Osteocyte (in vitro differentiated cells): ENCODE measurements at regions not wholly inside any gene's neighbourhood (a gene's known extent, or its start where the extent isn't known, plus 50 kb on each side); places are given as distances from the start of the nearest gene placed in this dataset.

Experiments used
- DNase-seq: peaks from one replicate; pipeline ENCODE4 v3.0.0; 2021; ENCODE audit warnings: mixed read lengths; ENCODE audit not compliant: unreplicated experiment; ENCODE audit errors: extremely low spot score
- H3K27ac Mint-ChIP-seq: one replicate; pipeline ENCODE4 v1.8.0; 2021; ENCODE audit warnings: mild to moderate bottlenecking, mixed read lengths; ENCODE audit not compliant: unreplicated experiment
- H3K27me3 Mint-ChIP-seq: one replicate; pipeline ENCODE4 v1.8.0; 2021; ENCODE audit warnings: mixed read lengths; ENCODE audit not compliant: unreplicated experiment
- H3K36me3 Mint-ChIP-seq: one replicate; pipeline ENCODE4 v1.8.0; 2021; ENCODE audit warnings: mixed read lengths; ENCODE audit not compliant: unreplicated experiment
- H3K4me1 Mint-ChIP-seq: one replicate; pipeline ENCODE4 v1.8.0; 2021; ENCODE audit warnings: mixed read lengths; ENCODE audit not compliant: unreplicated experiment
- H3K4me3 Mint-ChIP-seq: one replicate; pipeline ENCODE4 v1.8.0; 2021; ENCODE audit warnings: mild to moderate bottlenecking, moderate library complexity, mixed read lengths; ENCODE audit not compliant: unreplicated experiment
- H3K9me3 Mint-ChIP-seq: one replicate; pipeline ENCODE4 v1.8.0; 2021; ENCODE audit warnings: mixed read lengths; ENCODE audit not compliant: unreplicated experiment
- TF ChIP-seq, protein P1 (sequence below): fragments of 200-600 bp; sonication (generic); IDR thresholded peaks from 2 replicates; pipeline ENCODE4 v1.5.0; 2021; ENCODE audit warnings: antibody characterized with exemption, mild to moderate bottlenecking, moderate library complexity

DNA sequence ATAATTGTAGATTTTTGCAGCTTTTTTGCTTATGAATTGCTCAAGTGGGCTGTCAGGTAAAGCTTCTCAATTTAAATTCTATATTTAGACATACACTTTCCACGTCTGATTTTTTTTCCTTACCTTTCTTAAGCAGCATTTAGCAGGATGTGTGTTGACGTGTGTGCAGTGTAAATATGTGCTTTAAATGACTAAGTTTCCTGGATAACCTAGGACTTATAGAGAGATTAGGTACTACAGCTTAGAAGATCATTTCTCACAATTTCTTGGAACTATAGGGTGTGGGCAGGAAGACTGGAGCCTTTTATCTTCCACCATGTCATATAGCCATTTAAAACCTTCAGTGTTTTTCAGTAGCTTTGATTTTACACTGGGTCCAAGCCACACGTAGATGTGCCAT lies 263.5 kb downstream of the NOVA1 start:
- no peak for DNase-seq
- Mint-ChIP-seq H3K4me1 (no peaks in the 10 kb centered on the region), H3K27me3 (no peaks in the 10 kb centered on the region), H3K36me3 (no peaks in the 10 kb centered on the region), H3K9me3 (peaks cover 4% of the 10 kb centered on the region), H3K4me3 (no peak overlapping the region), H3K27ac (no peak overlapping the region)
- TF ChIP-seq, protein P1, sequence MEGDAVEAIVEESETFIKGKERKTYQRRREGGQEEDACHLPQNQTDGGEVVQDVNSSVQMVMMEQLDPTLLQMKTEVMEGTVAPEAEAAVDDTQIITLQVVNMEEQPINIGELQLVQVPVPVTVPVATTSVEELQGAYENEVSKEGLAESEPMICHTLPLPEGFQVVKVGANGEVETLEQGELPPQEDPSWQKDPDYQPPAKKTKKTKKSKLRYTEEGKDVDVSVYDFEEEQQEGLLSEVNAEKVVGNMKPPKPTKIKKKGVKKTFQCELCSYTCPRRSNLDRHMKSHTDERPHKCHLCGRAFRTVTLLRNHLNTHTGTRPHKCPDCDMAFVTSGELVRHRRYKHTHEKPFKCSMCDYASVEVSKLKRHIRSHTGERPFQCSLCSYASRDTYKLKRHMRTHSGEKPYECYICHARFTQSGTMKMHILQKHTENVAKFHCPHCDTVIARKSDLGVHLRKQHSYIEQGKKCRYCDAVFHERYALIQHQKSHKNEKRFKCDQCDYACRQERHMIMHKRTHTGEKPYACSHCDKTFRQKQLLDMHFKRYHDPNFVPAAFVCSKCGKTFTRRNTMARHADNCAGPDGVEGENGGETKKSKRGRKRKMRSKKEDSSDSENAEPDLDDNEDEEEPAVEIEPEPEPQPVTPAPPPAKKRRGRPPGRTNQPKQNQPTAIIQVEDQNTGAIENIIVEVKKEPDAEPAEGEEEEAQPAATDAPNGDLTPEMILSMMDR: no peak

DNA sequence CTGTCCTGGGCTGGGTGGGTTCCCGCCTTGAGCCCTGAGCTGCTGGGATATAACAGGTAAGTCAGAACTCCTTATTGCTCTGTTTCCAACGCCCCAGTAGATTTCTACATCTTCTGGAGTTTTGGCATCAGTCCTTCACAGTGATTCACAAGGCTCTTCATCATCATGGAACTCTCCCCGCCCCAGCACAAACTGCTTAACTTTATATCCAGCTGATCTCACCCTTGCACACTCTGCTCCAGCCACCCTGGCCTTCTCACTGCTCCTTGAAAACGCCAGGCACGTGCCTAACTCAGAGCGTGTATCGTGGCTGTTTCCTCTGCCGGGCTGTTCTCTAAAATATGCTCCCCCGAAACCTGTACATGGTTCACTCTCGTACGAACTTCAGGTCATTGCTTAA lies 264.9 kb downstream of the NOVA1 start:
- no peaks in the 10 kb centered on the region for H3K4me1 Mint-ChIP-seq

DNA sequence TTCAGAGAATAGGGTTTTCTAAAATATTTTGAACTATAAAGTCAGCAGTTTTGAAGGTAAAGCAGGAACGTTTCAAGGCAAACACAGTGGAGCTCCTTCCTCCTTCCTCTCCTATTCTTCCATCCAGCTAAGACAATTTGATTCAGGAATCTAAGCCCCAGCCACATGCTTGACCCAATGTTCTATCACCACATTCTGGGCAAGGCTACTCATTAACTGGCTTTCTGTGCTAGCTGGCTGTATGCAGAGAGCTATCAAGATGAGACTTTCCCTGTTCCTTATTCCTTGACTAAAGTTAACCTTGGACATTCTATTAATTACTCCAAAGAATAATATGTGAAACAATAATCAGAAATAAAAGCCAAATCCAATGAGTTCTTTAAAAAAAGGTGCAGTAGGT lies 266.9 kb downstream of the NOVA1 start:
- DNase-seq: no peak
- H3K27ac Mint-ChIP-seq: no peak overlapping the region
- H3K27me3 Mint-ChIP-seq: no peaks in the 10 kb centered on the region
- no peaks in the 10 kb centered on the region for H3K4me1 Mint-ChIP-seq
- no peaks in the 10 kb centered on the region for H3K36me3 Mint-ChIP-seq
- peaks cover 4% of the 10 kb centered on the region for H3K9me3 Mint-ChIP-seq
- TF ChIP-seq, protein P1: no peak
- no peak overlapping the region for H3K4me3 Mint-ChIP-seq

More for the DNA sequence above, 264.9 kb downstream of the NOVA1 start:
- H3K4me3 Mint-ChIP-seq: no peak overlapping the region
- H3K36me3 Mint-ChIP-seq: no peaks in the 10 kb centered on the region
- no peak overlapping the region for H3K27ac Mint-ChIP-seq
- H3K27me3 Mint-ChIP-seq: no peaks in the 10 kb centered on the region
- DNase-seq: no peak
- TF ChIP-seq, protein P1: no peak
- H3K9me3 Mint-ChIP-seq: peaks cover 4% of the 10 kb centered on the region

DNA sequence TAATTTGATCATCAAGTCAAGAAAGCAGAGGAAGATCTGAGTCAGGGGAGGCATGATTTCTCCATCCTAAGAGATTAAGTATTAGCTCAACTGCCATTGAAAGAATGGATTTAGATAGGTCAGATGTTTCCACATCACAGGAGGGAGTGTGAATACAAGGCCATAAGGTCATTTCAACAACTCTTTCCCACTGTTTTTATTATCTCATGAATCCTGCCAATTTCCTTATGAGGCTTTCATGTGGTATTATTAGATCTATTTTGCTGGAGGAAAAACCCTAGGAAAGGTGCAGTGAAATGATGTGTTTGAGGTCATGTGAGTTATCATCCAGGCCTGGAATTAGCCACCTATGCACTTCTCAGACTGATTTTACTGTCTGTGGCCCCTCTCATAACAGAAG lies 269.0 kb downstream of the NOVA1 start:
- H3K27ac Mint-ChIP-seq: no peak overlapping the region

DNA sequence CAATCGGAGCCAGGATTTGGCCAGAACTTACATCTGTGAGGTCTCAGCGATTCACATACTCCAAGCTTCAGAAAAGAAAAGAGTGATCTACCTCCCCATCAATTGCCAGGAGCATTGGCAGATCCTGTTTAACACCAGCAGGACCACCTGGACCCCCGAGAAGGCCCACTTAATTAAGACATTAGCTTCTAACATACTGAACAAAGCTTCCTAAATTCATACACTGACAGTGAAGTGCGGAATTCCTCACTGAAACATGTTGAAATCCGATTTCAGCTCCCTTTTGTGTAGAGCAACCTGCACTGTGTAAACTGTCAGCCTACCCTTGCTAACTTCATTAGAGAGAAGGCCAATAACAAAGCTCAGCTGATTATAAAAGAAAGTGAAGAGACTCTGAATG lies 274.0 kb downstream of the NOVA1 start:
- Mint-ChIP-seq H3K36me3 (no peaks in the 10 kb centered on the region), H3K9me3 (peaks cover 4% of the 10 kb centered on the region), H3K27me3 (no peaks in the 10 kb centered on the region), H3K4me1 (no peaks in the 10 kb centered on the region), H3K4me3 (no peak overlapping the region), H3K27ac (no peak overlapping the region)
- no peak for DNase-seq
- TF ChIP-seq, protein P1: no peak

More for the DNA sequence above, 269.0 kb downstream of the NOVA1 start:
- no peak for DNase-seq
- H3K27me3 Mint-ChIP-seq: no peaks in the 10 kb centered on the region
- H3K4me3 Mint-ChIP-seq: no peak overlapping the region
- TF ChIP-seq, protein P1: no peak
- no peaks in the 10 kb centered on the region for H3K9me3 Mint-ChIP-seq
- H3K4me1 Mint-ChIP-seq: no peaks in the 10 kb centered on the region
- no peaks in the 10 kb centered on the region for H3K36me3 Mint-ChIP-seq
